ENCODE measurements at regions not wholly inside any gene's neighbourhood (a gene's known extent, or its start where the extent isn't known, plus 50 kb on each side); places are given as distances from the start of the nearest gene placed in this dataset.

GRCh38 chrX:87744391-87744790, 226.8 kb downstream of the KLHL4 start:
- TF ChIP-seq POLR2A (IDR thresholded peaks at IDR 0.05) (no peak), CTCF (IDR thresholded peaks at IDR 0.05) (no peak), EP300 (IDR thresholded peaks at IDR 0.05; ENCODE audit: low read depth) (no peak), POLR2AphosphoS5 (IDR thresholded peaks at IDR 0.05) (no peak)
